GM12878 (cell line): ENCODE measurements at regions not wholly inside any gene's neighbourhood (a gene's known extent, or its start where the extent isn't known, plus 50 kb on each side); places are given as distances from the start of the nearest gene placed in this dataset.

Experiments
- ATAC-seq: fragments of 200-7000 bp; cut with Tn5 transposase; 3 replicates; pipeline ENCODE4 v1.9.1; 2020; ENCODE audit warnings: mild to moderate bottlenecking, moderate library complexity
- BruUV-seq: library from RNA; stranded (reverse); fragments of 400-500 nt; replicated peaks from 2 replicates; lab custom pipeline; 2021; lab: Mats Ljungman, UMichigan
- CTCF ChIA-PET: fragments of 300-600 bp; sonication (Branson Sonifier 250); formaldehyde crosslinking; extraction: SDS; loops from one replicate; lab custom pipeline; 2021; ENCODE audit warnings: inconsistent platforms; lab: Yijun Ruan, JAX
- POLR2A ChIA-PET: fragments of 350-600 bp; formaldehyde crosslinking; extraction: SDS; loops from one replicate; lab custom pipeline; 2021; ENCODE audit warnings: inconsistent platforms; lab: Charles Lee
- RAD21 ChIA-PET: fragments of 300-600 bp; sonication (Branson Sonifier 250); formaldehyde crosslinking; loops from one replicate; lab custom pipeline; 2023; ENCODE audit warnings: antibody characterized with exemption; ENCODE audit not compliant: unreplicated experiment; lab: Charles Lee
- SMC1A ChIA-PET: fragments of 300-600 bp; sonication (Branson Sonifier 250); formaldehyde crosslinking; loops from one replicate; lab custom pipeline; 2023; ENCODE audit not compliant: unreplicated experiment, uncharacterized antibody; lab: Charles Lee
- DNase-seq: peaks from one replicate; pipeline ENCODE4 v3.0.0-alpha.2; 2011; ENCODE audit warnings: low read depth, low spot score
- FAIRE-seq: peaks from 3 replicates; lab custom pipeline; 2011; peaks lifted over from hg19 to GRCh38; lab: Jason Lieb, UNC
- H2AFZ ChIP-seq: 2 replicates; pipeline ENCODE4 v1.6.0; 2011; ENCODE audit warnings: low read depth, low read length, control low read depth; ENCODE audit not compliant: control insufficient read depth
- H3K27ac ChIP-seq: 2 replicates; pipeline ENCODE4 v1.5.1; 2011; ENCODE audit warnings: control low read depth; ENCODE audit not compliant: control insufficient read depth, insufficient read depth
- H3K27me3 ChIP-seq, 2 experiments: replicated peaks in 1 of 2; 2 replicates each; pipeline versions ENCODE4 v1.6.0 to v1.6.1; 2011; ENCODE audit warnings: low read length in 1 of 2; ENCODE audit not compliant: control insufficient read depth in 2 of 2, insufficient read depth in 2 of 2
- H3K36me3 ChIP-seq, 2 experiments: 2 replicates each; pipeline ENCODE4 v1.5.1; 2011; ENCODE audit warnings: low read length in 1 of 2; ENCODE audit not compliant: control insufficient read depth in 2 of 2, insufficient read depth in 2 of 2
- H3K4me1 ChIP-seq: 2 replicates; pipeline ENCODE4 v1.6.1; 2011; ENCODE audit warnings: mild to moderate bottlenecking, low read length, moderate library complexity, mixed read lengths; ENCODE audit not compliant: control insufficient read depth, insufficient read depth
- H3K4me2 ChIP-seq: 2 replicates; pipeline ENCODE4 v1.6.0; 2011; ENCODE audit warnings: control low read depth; ENCODE audit not compliant: control insufficient read depth, insufficient read depth
- H3K4me3 ChIP-seq: fragments of 200-600 bp; sonication (generic); 2 replicates; pipeline ENCODE4 v1.5.1; 2016
- H3K79me2 ChIP-seq: 2 replicates; pipeline ENCODE4 v1.6.0; 2011; ENCODE audit warnings: low read length; ENCODE audit not compliant: control insufficient read depth, insufficient read depth
- H3K9ac ChIP-seq: 2 replicates; pipeline ENCODE4 v1.8.0; 2011; ENCODE audit warnings: low read length, control low read depth, mixed read lengths; ENCODE audit not compliant: control insufficient read depth, insufficient read depth
- H3K9me3 ChIP-seq: replicated peaks from 3 replicates; pipeline ENCODE4 v1.5.1; 2011; ENCODE audit warnings: mild to moderate bottlenecking, low read length; ENCODE audit not compliant: control insufficient read depth, insufficient read depth
- H4K20me1 ChIP-seq: 2 replicates; pipeline ENCODE4 v1.6.0; 2011; ENCODE audit not compliant: control insufficient read depth, insufficient read depth
- CTCF ChIP-seq, 3 experiments: IDR thresholded peaks in 2 of 3; conservative IDR thresholded peaks in 1 of 3; 2 replicates each; pipeline ENCODE4 v1.5.1; 2011; ENCODE audit warnings: low read depth in 3 of 3, low read length in 3 of 3, mild to moderate bottlenecking in 3 of 3, control low read depth in 2 of 3, moderate library complexity in 2 of 3, inconsistent platforms in 1 of 3, mixed read lengths in 1 of 3; ENCODE audit not compliant: control insufficient read depth in 2 of 3, insufficient read depth in 1 of 3; ENCODE audit errors: extremely low read depth in 1 of 3
- FOXK2 ChIP-seq: fragments of 450-650 bp; IDR thresholded peaks from 2 replicates; pipeline ENCODE4 v1.6.1; 2017; ENCODE audit warnings: mild to moderate bottlenecking, moderate library complexity
- HCFC1 ChIP-seq: fragments of 150-350 bp; IDR thresholded peaks from 2 replicates; pipeline ENCODE4 v1.6.1; 2014; ENCODE audit warnings: low read length
- HDAC6 ChIP-seq: fragments of 200-600 bp; sonication (generic); IDR thresholded peaks from one replicate; pipeline ENCODE4 v1.8.0; 2017; ENCODE audit warnings: antibody characterized with exemption; ENCODE audit not compliant: unreplicated experiment
- POLR2AphosphoS5 ChIP-seq: IDR thresholded peaks from 2 replicates; pipeline ENCODE4 v1.6.1; 2011; ENCODE audit warnings: mild to moderate bottlenecking, low read length, inconsistent platforms
- RUNX3 ChIP-seq: IDR thresholded peaks from 2 replicates; pipeline ENCODE4 v1.6.1; 2012; ENCODE audit warnings: low read length, inconsistent platforms
- SUZ12 ChIP-seq: fragments of 200-600 bp; sonication (generic); IDR thresholded peaks from one replicate; pipeline ENCODE4 v1.6.1; 2018; ENCODE audit warnings: antibody characterized with exemption, mild to moderate bottlenecking; ENCODE audit not compliant: unreplicated experiment
- YY1 ChIP-seq: IDR thresholded peaks from 2 replicates; pipeline ENCODE4 v1.6.1; 2011; ENCODE audit warnings: low read depth, mild to moderate bottlenecking, low read length
- ZNF217 ChIP-seq: fragments of 450-650 bp; IDR thresholded peaks from 2 replicates; pipeline ENCODE4 v1.6.1; 2017; ENCODE audit warnings: antibody characterized with exemption, mild to moderate bottlenecking
- WGBS: methylation state at CpG from one replicate; pipeline ENCODE4 v1.1.6; 2016; ENCODE audit warnings: low lambda C conversion rate; ENCODE audit not compliant: insufficient replicate concordance, insufficient coverage; ENCODE audit errors: missing lambda C conversion rate; 5-methylcytosine and 5-hydroxymethylcytosine counted together
- in situ Hi-C: fragments of 300-500 bp; cut with MboI; formaldehyde crosslinking; loops from 9 replicates; pipeline ENCODE4 v1.14.3; 2018; ENCODE audit warnings: mixed read lengths
- intact Hi-C: fragments of 100-400 bp; cut with micrococcal nuclease; formaldehyde crosslinking; loops from one replicate; pipeline ENCODE4 v1.14.2; 2022; ENCODE audit not compliant: unreplicated experiment

DNA sequence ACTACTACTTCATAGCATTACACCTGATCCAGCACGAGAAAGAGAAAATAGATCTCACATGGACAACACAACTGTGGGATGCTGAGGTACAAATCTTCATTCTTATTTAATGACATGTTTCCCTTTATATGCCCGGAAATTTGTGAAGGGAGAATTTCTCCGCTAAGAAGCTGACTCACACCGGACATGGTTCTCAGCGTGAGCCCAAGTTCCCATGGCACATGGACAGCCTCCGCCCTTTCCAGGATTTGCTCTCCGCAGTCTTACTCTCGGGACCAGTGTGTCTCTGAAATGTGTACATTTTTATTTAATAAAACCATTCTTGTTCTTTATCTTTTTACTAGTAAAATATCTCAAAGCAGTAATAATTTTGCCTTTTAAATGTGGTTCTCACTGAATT, 1154.8 kb downstream of the TMEM121 start:
- intact Hi-C loops: no loop called here

GRCh38 chr14:106681568-106681967, 1155.2 kb downstream of the TMEM121 start:
- Histone ChIP-seq H3K9ac (no peak overlapping the region), H3K27ac (no peak overlapping the region), H3K9me3 (no peaks in the 10 kb centered on the region), H3K4me3 (no peak overlapping the region), H2AFZ (no peak overlapping the region), H4K20me1 (no peaks in the 10 kb centered on the region), H3K36me3 (no peaks in the 10 kb centered on the region), H3K27me3 (peaks cover 0 to 5% of the 10 kb centered on the region in 2 experiments; a peak in 2 of 4 replicates), H3K4me2 (no peak overlapping the region), H3K79me2 (no peaks in the 10 kb centered on the region), H3K4me1 (no peaks in the 10 kb centered on the region)
- in situ Hi-C loops: no loop called here
- DNase-seq: no peak
- BruUV-seq: no TSS peak
- SMC1A ChIA-PET: no interaction called here
- TF ChIP-seq CTCF (IDR thresholded peaks at IDR 0.05 in 2 of 3, conservative IDR thresholded peaks at IDR 0.05 in 1 of 3; ENCODE audit: control insufficient read depth in 2 of 3, extremely low read depth in 1 of 3, insufficient read depth in 1 of 3, low read depth in 3 of 3, low read length in 3 of 3) (peak; percentile 13 to 44 (median 44); a peak in 5 of 6 replicates), SUZ12 (no peak), RUNX3 (no peak)
- 0% methylated on average over 2 of the region's 2 CpGs for WGBS
- ATAC-seq: peak; percentile 99
- no peak for FAIRE-seq
- intact Hi-C loops: no loop called here
- RAD21 ChIA-PET: no interaction called here
- CTCF ChIA-PET: interaction anchor here (1.0 to 1.6 kb wide), 4 partner anchors 9 to 149 kb away, joined by 3 to 6 read pairs (median 4); no protein-coding TSS in a partner anchor
- POLR2A ChIA-PET: no interaction called here

More for the DNA sequence above, 1154.8 kb downstream of the TMEM121 start:
- H3K79me2 ChIP-seq: no peaks in the 10 kb centered on the region
- FAIRE-seq (no peak), ATAC-seq (no peak), DNase-seq (no peak)
- no peak overlapping the region for H3K4me2 ChIP-seq
- in situ Hi-C loops: no loop called here
- no peaks in the 10 kb centered on the region for H3K9me3 ChIP-seq
- SMC1A ChIA-PET: no interaction called here
- no peak overlapping the region for H3K27ac ChIP-seq
- no peak for TF ChIP-seq HDAC6
- TF ChIP-seq FOXK2: no peak
- TF ChIP-seq POLR2AphosphoS5: no peak
- no peak for TF ChIP-seq ZNF217
- TF ChIP-seq HCFC1: no peak
- no peak for TF ChIP-seq YY1
- no peaks in the 10 kb centered on the region for H4K20me1 ChIP-seq
- no peak overlapping the region for H3K4me3 ChIP-seq
- 60% methylated on average over 8 of the region's 8 CpGs for WGBS
- POLR2A ChIA-PET: no interaction called here
- no peaks in the 10 kb centered on the region for H3K4me1 ChIP-seq
- H3K9ac ChIP-seq: no peak overlapping the region
- no peaks in the 10 kb centered on the region for H3K36me3 ChIP-seq
- CTCF ChIA-PET: interaction anchor here (1.7 to 1.9 kb wide), 3 partner anchors 11 to 63 kb away, joined by 4 to 7 read pairs (median 5); no protein-coding TSS in a partner anchor
- BruUV-seq: no TSS peak
- H2AFZ ChIP-seq: no peak overlapping the region
- RAD21 ChIA-PET: no interaction called here
- H3K27me3 ChIP-seq: peaks cover 0 to 2% of the 10 kb centered on the region in 2 experiments; a peak in 2 of 4 replicates
